ENCODE measurements at regions not wholly inside any gene's neighbourhood (a gene's known extent, or its start where the extent isn't known, plus 50 kb on each side); places are given as distances from the start of the nearest gene placed in this dataset.
"Not testable (repeated sequence)": the region's sequence is repeated elsewhere in the genome, so short reads cannot be mapped to it uniquely, and the experiment has no call there.

- DNase-seq (ENCODE audit: low read depth), result no peak
These were observed 405.8 kb downstream of the TMEM182 start for GRCh38 chr2:103167599-103167998.

GRCh38 chr2:103169861-103170260, 408.0 kb downstream of the TMEM182 start:
- no peak for DNase-seq (ENCODE audit: low read depth)

- no peak for DNase-seq (ENCODE audit: low read depth)
These were observed 411.0 kb downstream of the TMEM182 start for GRCh38 chr2:103172821-103173220.

- peak; percentile 26 for DNase-seq (ENCODE audit: low read depth)
These were observed 412.9 kb downstream of the TMEM182 start for GRCh38 chr2:103174711-103175110.

GRCh38 chr2:103176294-103176915, 414.6 kb downstream of the TMEM182 start:
- DNase-seq (ENCODE audit: low read depth), result no peak

- DNase-seq (ENCODE audit: low read depth), result no peak
These were observed 418.0 kb downstream of the TMEM182 start for GRCh38 chr2:103179798-103180197.

GRCh38 chr2:103183061-103183460, 421.2 kb downstream of the TMEM182 start:
- DNase-seq (ENCODE audit: low read depth), result no peak

GRCh38 chr2:103196802-103197201, 435.0 kb downstream of the TMEM182 start:
- DNase-seq (ENCODE audit: low read depth), result no peak

GRCh38 chr2:103200774-103201173, 438.9 kb downstream of the TMEM182 start:
- not testable (repeated sequence) for DNase-seq (ENCODE audit: low read depth)

GRCh38 chr2:103208916-103209315, 447.1 kb downstream of the TMEM182 start:
- no peak for DNase-seq (ENCODE audit: low read depth)

- DNase-seq (ENCODE audit: low read depth), result no peak
These were observed 451.3 kb downstream of the TMEM182 start for GRCh38 chr2:103213028-103213542.

GRCh38 chr2:103218516-103218915, 456.7 kb downstream of the TMEM182 start:
- no peak for DNase-seq (ENCODE audit: low read depth)

- no peak for DNase-seq (ENCODE audit: low read depth)
These were observed 457.6 kb downstream of the TMEM182 start for GRCh38 chr2:103219398-103219797.

- no peak for DNase-seq (ENCODE audit: low read depth)
These were observed 461.1 kb downstream of the TMEM182 start for GRCh38 chr2:103222969-103223368.

GRCh38 chr2:103230796-103231195, 469.0 kb downstream of the TMEM182 start:
- DNase-seq (ENCODE audit: low read depth), result no peak

GRCh38 chr2:103232865-103233264, 471.0 kb downstream of the TMEM182 start:
- DNase-seq (ENCODE audit: low read depth), result no peak

- DNase-seq (ENCODE audit: low read depth), result no peak
These were observed 471.9 kb downstream of the TMEM182 start for GRCh38 chr2:103233691-103234090.

GRCh38 chr2:103235283-103235682, 473.5 kb downstream of the TMEM182 start:
- DNase-seq (ENCODE audit: low read depth), result no peak

- DNase-seq (ENCODE audit: low read depth), result no peak
These were observed 487.6 kb downstream of the TMEM182 start for GRCh38 chr2:103249462-103249861.

- DNase-seq (ENCODE audit: low read depth), result no peak
These were observed 490.9 kb downstream of the TMEM182 start for GRCh38 chr2:103252781-103253180.

GRCh38 chr2:103254611-103255010, 492.8 kb downstream of the TMEM182 start:
- no peak for DNase-seq (ENCODE audit: low read depth)

- DNase-seq (ENCODE audit: low read depth), result no peak
These were observed 502.4 kb downstream of the TMEM182 start for GRCh38 chr2:103264058-103264768.

GRCh38 chr2:103265521-103265920, 503.7 kb downstream of the TMEM182 start:
- no peak for DNase-seq (ENCODE audit: low read depth)
